Stimulated activated CD4-positive, alpha-beta T cell treated with anti-CD3 and anti-CD28 coated beads, Interleukin-12 subunit alpha, Interleukin-12 subunit beta, amount 100 ng/mL, for 24 hours (primary cell): ENCODE measurements at regions not wholly inside any gene's neighbourhood (a gene's known extent, or its start where the extent isn't known, plus 50 kb on each side); places are given as distances from the start of the nearest gene placed in this dataset.

Experiments
- DNase-seq, 2 experiments: peaks; one replicate each; pipeline ENCODE4 v3.0.0-alpha.2; 2020; ENCODE audit warnings: low read depth in 2 of 2

GRCh38 chr21:20523191-20523590 is 475.0 kb upstream of the NCAM2 start:
- no peak for DNase-seq

DNA sequence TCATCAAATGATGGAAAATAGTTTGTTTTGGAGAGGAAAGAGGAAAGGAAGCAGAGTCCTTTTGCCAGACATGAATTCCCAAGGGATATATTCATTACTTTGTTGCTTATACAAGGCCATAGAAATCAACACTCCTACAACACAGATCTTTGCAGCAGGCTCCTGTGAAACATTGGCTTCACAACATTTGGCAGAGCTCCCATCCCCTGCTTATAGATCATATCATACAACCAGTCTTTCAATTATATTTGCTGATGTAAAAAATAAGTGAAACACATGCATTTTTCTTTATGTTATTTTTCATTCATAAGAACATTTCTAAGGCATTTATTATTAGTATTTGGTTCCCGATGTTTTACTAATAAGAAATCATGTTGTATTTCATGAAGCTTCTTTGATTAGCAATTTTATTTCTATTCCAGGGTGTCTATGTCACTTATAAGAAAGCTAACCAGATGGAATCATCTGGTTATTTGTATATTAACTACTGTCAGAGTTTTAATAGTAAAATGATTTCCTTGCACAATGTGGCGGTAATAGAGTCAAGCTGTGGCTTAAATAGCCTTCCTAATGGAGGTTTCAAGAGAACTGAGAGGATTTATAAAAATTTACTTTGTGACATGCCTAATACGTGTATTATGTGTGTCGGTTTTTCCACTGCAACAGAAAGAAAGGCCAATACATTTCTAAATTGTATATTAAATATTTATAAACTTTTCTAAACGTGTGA is 470.3 kb upstream of the NCAM2 start:
- DNase-seq = no peak

GRCh38 chr21:20537130-20537529 is 461.1 kb upstream of the NCAM2 start:
- no peak for DNase-seq

GRCh38 chr21:20538039-20538658 is 460.1 kb upstream of the NCAM2 start:
- DNase-seq = no peak

DNA sequence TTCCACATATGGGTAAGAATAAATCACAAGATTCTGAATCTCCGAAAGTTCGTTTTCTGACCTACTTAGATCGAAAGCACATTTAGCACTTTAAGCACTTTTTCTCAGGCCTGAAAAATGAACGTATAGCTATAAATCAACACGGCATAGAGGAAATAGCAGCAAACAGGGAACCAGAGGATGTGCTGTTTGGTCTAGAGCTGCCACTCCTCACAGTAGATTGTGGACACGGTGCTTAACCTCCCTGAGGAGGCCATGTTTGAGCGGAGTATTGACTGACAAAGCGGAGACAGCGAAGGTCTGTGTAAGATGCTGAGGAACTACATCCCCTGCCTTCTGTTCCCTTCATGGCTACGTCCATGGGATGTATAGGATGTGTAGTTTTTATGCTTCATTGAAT is 452.8 kb upstream of the NCAM2 start:
- no peak for DNase-seq

GRCh38 chr21:20551939-20552338 is 446.3 kb upstream of the NCAM2 start:
- no peak for DNase-seq

DNA sequence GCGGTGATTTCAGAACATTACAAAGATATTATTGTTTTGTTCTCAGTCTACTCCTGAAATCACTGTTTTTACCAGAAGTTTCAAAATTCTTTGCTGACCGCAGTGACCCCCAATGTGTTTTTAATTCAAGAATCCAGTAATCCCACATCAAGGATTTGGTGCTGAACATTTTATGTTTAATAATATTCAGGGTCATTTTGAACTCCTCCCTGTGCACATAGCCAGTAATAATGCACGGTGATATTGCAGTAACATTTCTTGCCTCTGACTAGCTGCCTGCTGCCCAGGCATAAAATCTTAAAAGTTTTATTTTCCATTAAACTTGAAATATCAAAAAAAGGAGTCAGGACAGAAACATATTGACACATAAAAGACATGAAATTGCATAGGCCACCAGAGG is 443.4 kb upstream of the NCAM2 start:
- no peak for DNase-seq

GRCh38 chr21:20570824-20571232 is 427.4 kb upstream of the NCAM2 start:
- DNase-seq = no peak

DNA sequence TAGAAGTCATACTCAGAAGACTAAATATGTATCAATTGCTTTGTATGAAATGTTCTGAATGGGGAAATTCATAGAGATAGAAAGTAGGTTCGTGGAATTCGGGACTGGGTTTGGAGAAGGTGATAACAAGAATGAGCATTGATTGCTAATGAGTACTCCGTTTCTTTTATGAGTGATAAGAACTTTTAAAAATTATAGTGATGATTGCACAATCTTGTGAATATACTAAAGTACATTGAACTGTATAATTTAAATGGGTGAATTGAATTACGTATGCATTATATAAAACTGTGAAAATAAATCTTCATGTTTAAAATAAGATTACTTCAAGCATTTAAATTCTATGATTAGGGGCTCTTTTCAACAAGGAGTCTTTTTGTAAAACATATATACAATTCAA is 425.6 kb upstream of the NCAM2 start:
- no peak for DNase-seq

GRCh38 chr21:20581361-20581760 is 416.8 kb upstream of the NCAM2 start:
- DNase-seq = no peak

GRCh38 chr21:20591284-20591683 is 406.9 kb upstream of the NCAM2 start:
- DNase-seq = no peak

DNA sequence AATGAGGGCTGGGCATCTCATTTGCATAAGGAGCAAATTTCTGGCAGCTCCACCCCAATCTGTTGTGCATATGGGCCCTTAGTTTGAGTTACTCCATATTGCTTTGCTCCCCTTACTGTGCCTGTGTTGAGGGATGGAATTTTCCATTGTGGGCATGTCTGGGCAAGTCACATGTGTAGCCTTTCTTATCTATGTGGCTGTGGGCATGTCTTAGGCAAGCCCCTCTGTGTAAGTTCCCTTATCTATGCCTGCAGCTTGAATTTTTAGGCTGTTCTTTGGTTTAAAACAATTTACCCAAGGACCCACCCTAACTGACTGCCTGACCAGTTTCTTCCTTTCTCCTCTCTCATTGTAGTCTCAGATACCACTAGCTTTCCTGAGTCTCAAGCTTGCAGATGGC is 405.7 kb upstream of the NCAM2 start:
- no peak for DNase-seq

DNA sequence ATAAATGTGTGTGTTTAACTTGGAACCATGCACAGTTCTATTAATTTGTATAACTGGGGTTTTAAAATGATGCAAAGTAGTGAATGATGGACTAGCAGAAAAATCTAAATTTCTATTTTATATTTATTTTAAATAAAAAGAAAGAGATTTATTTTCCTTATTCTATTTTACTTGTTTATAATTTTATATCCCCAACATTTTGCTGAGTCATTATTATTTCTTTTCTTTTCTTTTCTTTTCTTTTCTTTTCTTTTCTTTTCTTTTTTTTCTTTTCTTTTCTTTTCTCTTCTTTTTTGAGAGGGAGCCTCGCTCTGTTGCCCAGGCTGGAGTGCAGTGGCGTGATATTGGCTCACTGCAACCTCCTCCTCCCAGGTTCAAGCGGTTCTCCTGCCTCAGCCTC is 395.0 kb upstream of the NCAM2 start:
- DNase-seq = no peak

- DNase-seq = no peak
Observed at GRCh38 chr21:20611008-20611407, 387.2 kb upstream of the NCAM2 start.

DNA sequence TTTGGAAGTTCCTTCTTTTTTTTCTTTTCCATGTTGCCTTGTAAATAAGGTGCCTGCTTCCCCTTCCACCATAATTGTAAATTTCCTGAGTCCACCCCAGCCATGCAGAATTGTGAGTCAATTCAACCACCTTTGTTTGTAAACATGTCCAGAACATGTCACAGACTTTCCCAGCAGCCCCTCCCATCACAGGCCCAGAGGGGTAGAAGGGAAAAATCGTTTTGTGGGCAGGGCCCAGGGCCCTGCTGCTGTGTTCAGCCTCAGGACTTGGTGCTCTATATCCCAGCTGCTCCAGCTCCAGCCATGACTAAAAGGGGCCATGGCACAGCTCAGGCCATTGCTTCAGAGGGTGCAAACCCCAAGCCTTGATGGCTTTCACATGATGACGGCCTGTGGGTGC is 384.6 kb upstream of the NCAM2 start:
- no peak for DNase-seq

DNA sequence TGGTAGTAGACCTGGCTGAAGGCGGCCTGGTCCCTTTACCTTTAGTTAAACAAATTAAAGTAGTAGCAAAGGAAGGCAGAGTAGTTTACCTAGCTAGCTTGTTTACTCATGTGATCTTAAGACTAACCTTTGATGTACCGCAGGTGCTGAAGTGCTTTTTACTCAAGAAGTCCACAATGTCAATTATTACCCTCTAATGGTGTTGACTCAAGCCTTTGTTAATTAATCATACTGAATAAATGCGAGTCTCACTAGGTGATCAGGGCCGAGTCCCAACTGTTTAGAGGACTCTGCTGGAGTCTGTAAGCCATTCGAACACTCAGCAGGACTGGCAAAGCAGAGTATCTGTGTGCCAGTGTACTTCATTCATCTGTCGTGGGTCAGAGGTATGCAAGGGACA is 381.1 kb upstream of the NCAM2 start:
- no peak for DNase-seq

GRCh38 chr21:20618878-20619277 is 379.3 kb upstream of the NCAM2 start:
- no peak for DNase-seq

DNA sequence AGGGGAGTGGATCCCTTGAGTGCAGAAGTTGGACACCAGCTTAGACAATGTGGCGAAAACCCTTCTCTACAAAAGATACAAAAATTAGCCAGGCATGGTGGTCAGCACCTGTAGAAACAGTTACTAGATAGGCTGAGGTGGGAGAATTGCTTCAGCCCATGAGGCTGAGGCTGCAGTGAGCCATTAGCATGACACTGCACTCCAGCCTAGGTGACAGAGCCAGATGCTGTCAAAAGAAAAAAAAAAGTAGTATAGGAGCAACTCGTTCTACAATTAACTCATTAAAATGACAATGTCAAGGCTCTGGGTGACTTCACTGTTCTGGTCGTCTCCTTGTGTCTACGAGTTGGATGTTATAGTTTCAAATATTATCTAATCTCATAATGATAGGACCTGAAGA is 370.6 kb upstream of the NCAM2 start:
- no peak for DNase-seq

DNA sequence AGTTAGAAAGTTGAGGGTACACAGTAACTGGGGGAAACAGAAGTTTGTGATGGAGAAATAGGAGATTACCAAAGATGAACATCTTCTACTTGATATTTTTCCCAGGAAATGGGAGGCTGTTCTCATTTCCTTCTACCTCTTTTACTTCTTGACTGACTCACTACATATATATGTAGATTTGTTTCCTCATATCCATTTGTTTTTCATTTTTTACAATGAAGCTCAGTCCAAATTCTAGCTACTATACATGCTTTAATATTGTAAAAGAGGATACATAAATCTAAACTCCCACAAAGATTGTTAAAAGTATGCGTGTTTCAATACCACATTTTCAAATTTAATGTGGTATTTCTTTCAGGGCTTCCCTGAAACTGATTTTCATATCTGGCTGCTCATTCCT is 366.6 kb upstream of the NCAM2 start:
- DNase-seq = no peak

- no peak for DNase-seq
Observed at GRCh38 chr21:20639026-20639425, 359.2 kb upstream of the NCAM2 start.

GRCh38 chr21:20641241-20641640 is 357.0 kb upstream of the NCAM2 start:
- no peak for DNase-seq

GRCh38 chr21:20642681-20643080 is 355.5 kb upstream of the NCAM2 start:
- DNase-seq = no peak

DNA sequence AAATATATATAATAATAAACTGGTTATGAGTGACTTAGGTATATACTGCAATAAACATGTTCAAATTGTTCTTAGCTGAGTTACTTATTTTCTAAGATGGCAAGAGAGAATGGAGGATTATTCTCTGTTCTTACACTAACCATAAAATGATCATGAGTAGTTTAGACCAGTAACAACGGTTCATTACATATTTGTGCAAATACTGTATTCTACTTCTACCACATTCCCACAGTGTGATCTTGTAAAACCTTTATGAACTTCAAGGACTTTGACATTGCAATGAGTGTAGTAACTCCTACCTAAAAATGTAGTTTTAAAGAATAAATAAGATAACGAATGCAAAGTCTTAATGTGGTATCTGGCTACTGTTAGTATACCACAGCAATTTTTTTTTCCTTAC is 353.7 kb upstream of the NCAM2 start:
- DNase-seq = no peak

GRCh38 chr21:20645344-20645743 is 352.9 kb upstream of the NCAM2 start:
- no peak for DNase-seq
